IPS-18a (cell line): ENCODE measurements at regions not wholly inside any gene's neighbourhood (a gene's known extent, or its start where the extent isn't known, plus 50 kb on each side); places are given as distances from the start of the nearest gene placed in this dataset.

Experiments used
- H3K27ac ChIP-seq: one replicate; pipeline ENCODE4 v1.5.1; 2013; ENCODE audit warnings: low read length
- H3K27me3 ChIP-seq: one replicate; pipeline ENCODE4 v1.6.1; 2013; ENCODE audit warnings: mild to moderate bottlenecking, low read length; ENCODE audit not compliant: control insufficient read depth, insufficient read depth
- H3K36me3 ChIP-seq: one replicate; pipeline ENCODE4 v1.6.1; 2013; ENCODE audit warnings: low read depth, low read length; ENCODE audit not compliant: control insufficient read depth
- H3K4me1 ChIP-seq: one replicate; pipeline ENCODE4 v1.6.1; 2013; ENCODE audit warnings: low read depth, low read length; ENCODE audit not compliant: control insufficient read depth
- H3K4me3 ChIP-seq: one replicate; pipeline ENCODE4 v1.5.1; 2013; ENCODE audit warnings: low read length
- H3K9ac ChIP-seq: one replicate; pipeline ENCODE4 v1.6.1; 2013; ENCODE audit warnings: mild to moderate bottlenecking, low read length, moderate library complexity
- H3K9me3 ChIP-seq: one replicate; pipeline ENCODE4 v1.6.1; 2013; ENCODE audit warnings: low read depth, low read length; ENCODE audit not compliant: control insufficient read depth

DNA sequence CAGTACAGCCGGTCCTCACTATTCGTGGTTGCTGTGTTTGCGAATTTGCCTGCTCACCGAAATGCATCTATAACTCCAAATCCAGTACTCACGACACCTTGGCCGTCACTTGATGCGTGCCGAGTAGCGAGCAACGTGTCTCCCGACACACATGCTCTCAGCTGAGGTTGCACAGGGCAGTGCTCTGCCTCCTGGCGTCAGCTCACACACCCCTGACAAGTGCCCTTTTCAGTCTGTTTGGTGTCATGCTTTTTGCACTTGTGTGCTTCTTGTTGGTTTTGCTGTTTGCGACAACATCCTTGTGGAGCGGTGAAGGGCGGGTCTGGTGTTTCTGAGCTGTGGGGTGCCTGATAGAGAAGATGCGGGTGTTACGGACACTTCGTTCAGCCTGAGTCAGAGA lies 110.4 kb upstream of the RFLNA start:
- Histone ChIP-seq H3K27me3 (no peaks in the 10 kb centered on the region), H3K9me3 (no peaks in the 10 kb centered on the region), H3K4me3 (no peak overlapping the region), H3K27ac (no peak overlapping the region), H3K36me3 (no peaks in the 10 kb centered on the region), H3K4me1 (peaks cover 16% of the 10 kb centered on the region), H3K9ac (no peak overlapping the region)

DNA sequence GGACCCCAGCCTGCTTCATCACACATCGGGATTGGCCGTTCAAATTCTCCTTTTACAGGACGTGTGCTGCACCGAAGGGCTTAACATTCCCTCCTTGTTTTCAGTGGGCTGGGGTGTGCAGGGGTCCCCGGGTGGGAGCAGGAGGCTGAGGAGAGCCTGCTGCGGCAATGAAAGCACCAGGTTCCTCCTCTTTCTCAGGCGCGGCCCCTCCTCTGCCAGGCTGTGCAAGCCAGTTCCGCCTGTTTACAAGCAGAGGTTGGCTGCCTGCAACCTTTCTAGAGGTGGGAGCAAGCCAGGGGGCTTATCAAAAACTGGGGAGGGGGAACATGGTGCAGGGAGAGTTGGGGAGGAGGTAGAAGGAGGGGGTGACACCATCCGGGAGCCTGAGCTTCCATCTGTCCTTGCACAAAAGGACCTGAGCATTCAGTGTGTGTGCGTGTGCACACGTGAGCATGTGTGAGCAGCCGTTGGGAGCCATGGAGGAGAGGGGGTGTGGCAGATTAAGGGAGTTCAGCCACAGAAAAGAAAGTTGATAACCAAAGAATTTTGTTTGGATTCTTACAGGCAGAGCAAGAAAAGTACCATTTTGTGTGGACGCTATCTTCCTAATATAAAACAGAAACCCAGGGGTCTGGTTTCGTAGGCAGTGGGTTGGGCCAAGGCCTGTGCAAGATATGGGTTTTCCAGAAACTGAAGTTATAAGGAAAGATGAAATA lies 108.8 kb upstream of the RFLNA start:
- Histone ChIP-seq H3K36me3 (no peaks in the 10 kb centered on the region), H3K4me1 (peaks cover 16% of the 10 kb centered on the region), H3K27ac (no peak overlapping the region), H3K27me3 (no peaks in the 10 kb centered on the region), H3K4me3 (no peak overlapping the region), H3K9ac (no peak overlapping the region), H3K9me3 (no peaks in the 10 kb centered on the region)

DNA sequence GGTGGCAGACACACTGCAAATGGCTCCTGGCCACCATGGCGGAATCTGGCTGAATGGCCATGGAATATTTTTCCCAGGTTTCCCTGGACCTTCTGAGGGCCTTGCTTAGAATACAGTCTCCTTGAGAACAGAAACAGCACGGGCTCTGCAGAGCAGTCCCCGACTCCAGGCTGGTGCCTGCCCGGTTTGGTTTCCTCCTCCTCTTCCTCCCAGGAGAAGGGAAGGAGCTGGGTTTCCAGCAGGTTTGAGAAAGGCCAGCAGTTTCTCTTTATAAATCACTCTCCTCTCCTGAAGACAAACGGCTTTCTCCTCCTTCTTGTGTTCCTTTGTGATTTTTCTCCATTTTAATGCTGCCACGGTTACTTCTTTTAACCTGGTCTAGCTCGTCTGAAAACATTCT lies 106.8 kb upstream of the RFLNA start:
- Histone ChIP-seq H3K27me3 (no peaks in the 10 kb centered on the region), H3K9ac (no peak overlapping the region), H3K27ac (no peak overlapping the region), H3K36me3 (no peaks in the 10 kb centered on the region), H3K9me3 (no peaks in the 10 kb centered on the region), H3K4me1 (peaks cover 14% of the 10 kb centered on the region), H3K4me3 (no peak overlapping the region)

DNA sequence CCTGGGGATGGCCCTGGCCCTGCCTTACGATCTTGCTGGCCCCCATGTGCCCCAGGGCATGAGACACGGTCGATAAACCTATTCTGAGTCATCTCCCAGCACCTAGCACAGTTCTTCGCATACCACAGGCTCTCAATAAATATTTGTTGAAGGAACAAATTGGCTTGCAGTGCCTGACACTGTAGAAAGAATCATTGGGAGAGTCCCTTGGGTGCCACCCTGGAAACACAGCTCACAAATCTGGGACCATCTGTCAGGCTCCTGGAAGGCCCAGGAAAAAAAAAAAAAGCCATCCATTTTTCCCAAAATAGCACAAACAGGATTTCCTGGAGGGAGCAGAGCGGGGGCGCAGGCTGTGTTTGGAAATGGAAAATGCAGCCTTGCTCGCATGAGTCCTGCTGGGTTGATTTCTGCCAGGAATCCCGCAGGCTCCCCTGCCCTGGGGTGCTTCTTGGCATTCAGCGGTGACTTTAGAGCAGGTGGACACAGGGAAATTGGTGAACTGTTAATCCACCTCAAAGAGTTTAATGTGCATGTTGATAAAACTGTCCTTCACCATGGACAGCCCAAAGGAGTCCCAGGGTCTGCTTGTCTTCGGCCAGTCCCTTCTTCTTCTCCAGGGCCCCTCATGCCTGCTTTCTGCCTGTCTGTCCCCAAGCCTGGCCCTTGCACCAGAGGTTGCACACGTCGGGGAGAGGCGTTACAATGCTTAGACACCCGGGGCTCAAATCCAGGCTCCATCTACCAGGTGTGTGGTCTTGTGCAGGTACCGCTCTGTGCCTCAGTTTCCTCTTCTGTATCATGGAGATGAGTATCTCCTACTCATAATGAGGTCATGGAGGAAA lies 106.1 kb upstream of the RFLNA start:
- H3K27ac ChIP-seq, result no peak overlapping the region

DNA sequence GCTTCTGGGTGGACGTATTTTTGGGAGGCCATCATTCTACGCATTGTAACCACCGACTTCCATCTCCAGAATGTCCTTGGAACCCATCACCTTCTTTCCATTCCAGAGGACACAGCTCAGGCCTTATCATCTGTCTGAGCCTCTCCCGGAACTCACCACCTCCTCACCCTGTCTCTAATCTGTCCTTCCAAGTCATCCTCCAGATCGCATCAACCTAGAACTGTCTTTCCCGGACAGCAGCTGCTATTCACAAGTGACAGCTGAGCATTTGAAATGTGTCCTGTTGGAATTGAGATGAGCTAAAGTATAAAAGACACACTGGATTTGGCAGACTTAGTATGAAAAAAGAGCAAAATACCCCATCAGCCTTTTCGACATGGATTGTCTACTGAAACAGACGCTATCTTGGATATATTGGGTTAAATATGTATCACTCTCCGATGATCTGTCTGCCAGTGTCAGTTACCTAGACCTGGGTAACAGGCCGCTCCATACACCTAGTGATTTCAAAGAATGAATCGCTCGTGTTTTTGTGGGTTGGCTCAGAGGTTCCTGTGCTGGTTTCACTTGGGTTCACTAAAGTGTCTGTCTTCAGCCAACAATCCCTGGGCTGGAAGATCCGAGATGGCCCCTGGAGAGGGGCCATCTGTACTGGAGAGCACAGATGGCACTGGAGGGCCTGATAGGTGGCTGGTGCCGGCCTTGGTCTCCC lies 104.4 kb upstream of the RFLNA start:
- Histone ChIP-seq H3K9me3 (no peaks in the 10 kb centered on the region), H3K9ac (no peak overlapping the region), H3K4me1 (peaks cover 14% of the 10 kb centered on the region), H3K27me3 (no peaks in the 10 kb centered on the region), H3K4me3 (no peak overlapping the region), H3K27ac (no peak overlapping the region), H3K36me3 (no peaks in the 10 kb centered on the region)

More for the DNA sequence above, 106.1 kb upstream of the RFLNA start:
- H3K36me3 ChIP-seq, result no peaks in the 10 kb centered on the region
- peaks cover 14% of the 10 kb centered on the region for H3K4me1 ChIP-seq
- H3K9me3 ChIP-seq, result no peaks in the 10 kb centered on the region
- no peaks in the 10 kb centered on the region for H3K27me3 ChIP-seq
- no peak overlapping the region for H3K4me3 ChIP-seq
- no peak overlapping the region for H3K9ac ChIP-seq

DNA sequence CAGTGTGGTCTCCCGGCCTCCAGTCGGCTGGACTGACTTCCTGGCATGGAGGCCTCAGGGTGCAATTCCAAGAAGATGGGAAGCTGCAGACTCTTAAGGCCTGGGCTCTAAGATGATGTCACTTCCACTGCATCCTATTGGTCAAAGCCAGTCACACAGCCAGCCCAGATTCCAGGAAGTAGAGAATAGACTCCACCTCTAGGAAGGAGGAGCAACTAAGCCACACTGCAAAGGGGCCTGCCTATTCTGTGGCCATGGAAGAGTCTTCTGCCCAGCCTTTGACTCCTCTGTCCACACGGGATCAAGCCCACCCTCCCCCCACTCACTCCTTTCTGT lies 103.9 kb upstream of the RFLNA start:
- H3K9me3 ChIP-seq, result no peaks in the 10 kb centered on the region
- peaks cover 14% of the 10 kb centered on the region for H3K4me1 ChIP-seq
- H3K27ac ChIP-seq, result no peak overlapping the region
- H3K27me3 ChIP-seq, result no peaks in the 10 kb centered on the region
- H3K4me3 ChIP-seq, result no peak overlapping the region
- no peak overlapping the region for H3K9ac ChIP-seq
- no peaks in the 10 kb centered on the region for H3K36me3 ChIP-seq

DNA sequence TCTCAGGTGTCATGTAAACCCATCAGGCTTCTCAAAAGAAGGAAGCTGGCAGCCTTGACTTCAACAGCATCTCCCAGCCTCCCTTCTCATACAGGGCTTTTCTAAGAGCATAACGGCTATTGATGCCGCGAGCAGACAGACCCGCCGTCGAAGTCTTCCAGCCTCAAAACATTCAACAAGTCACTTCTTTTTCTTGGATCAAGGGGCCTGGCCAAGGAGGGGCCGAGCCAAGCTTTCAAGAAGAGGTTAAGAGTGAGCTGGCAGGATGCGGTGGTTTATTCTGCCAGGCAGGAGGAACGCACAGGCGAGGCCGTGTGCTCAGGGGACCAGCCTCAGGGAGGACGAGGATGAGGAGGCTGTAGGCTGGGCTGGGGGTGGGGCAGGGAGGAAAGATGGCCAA lies 102.9 kb upstream of the RFLNA start:
- Histone ChIP-seq H3K9ac (no peak overlapping the region), H3K9me3 (no peaks in the 10 kb centered on the region), H3K4me3 (no peak overlapping the region), H3K27ac (no peak overlapping the region), H3K27me3 (no peaks in the 10 kb centered on the region), H3K36me3 (no peaks in the 10 kb centered on the region), H3K4me1 (peaks cover 14% of the 10 kb centered on the region)

DNA sequence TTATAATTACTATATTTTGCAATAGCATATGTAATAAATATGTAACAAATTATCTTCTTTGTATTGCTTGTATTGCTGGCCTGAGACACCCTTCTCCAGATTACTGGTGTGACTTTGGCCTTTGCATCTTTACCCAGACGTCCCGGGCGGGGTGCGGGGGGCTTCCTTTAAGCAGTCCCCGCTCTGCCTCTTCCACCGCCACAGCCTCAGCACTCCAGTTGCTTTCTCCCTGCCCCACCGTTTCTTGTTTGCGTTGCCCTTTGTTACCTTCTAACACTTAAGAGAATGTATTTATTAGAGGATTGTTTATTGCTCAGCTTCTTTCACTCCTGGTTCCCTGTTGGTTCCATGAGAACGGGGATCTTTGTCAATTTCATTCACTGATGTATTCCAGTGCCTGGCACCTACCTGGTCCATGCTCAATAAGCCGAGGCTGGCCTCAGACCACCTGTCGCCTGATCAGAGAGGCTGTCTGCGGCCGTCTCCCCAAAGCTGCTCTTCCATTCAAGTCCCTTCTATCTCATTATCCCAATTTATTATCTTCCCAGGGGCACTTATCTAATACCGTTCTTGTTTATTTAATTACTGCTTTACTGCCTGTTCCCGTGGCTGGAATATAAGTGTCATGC lies 100.5 kb upstream of the RFLNA start:
- H3K4me3 ChIP-seq, result no peak overlapping the region
- H3K4me1 ChIP-seq, result no peaks in the 10 kb centered on the region
- H3K9me3 ChIP-seq, result no peaks in the 10 kb centered on the region
- H3K27me3 ChIP-seq, result no peaks in the 10 kb centered on the region
- no peak overlapping the region for H3K27ac ChIP-seq
- no peaks in the 10 kb centered on the region for H3K36me3 ChIP-seq
- H3K9ac ChIP-seq, result no peak overlapping the region

DNA sequence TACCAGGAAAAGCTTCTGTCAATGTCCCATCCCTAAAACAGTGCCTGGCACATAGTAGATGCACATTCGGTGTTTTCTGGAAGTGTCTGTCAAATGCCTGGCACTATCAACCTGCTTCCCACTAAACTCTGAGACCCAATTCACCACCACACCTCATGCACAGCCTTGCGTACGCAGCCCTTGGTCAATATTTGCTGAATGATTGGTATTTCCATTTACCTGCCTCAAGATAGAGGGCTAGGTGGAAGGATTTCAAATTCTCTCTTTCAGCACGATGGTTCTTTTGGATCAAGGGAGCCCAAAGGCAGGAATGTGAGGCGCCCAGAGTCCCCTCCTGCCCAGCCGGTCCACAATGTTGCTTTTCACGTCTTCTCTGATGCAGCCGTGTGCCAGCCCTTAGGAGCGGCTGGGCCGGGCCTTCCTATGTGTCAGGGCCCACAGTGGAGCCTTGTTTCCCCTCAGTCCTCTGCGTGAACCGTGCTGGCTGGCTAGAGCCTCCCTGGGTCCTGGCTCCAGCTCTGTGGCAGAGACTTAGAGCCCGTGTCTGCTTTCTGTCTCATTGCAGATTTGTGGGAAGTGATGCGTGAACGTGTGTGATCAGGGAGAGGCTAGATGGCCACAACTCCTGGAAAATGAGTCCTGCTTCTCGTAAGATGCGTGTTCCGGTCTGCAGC lies 99.9 kb upstream of the RFLNA start:
- Histone ChIP-seq H3K27me3 (no peaks in the 10 kb centered on the region), H3K27ac (no peak overlapping the region), H3K4me1 (no peaks in the 10 kb centered on the region), H3K36me3 (no peaks in the 10 kb centered on the region), H3K9me3 (no peaks in the 10 kb centered on the region), H3K4me3 (no peak overlapping the region), H3K9ac (no peak overlapping the region)

DNA sequence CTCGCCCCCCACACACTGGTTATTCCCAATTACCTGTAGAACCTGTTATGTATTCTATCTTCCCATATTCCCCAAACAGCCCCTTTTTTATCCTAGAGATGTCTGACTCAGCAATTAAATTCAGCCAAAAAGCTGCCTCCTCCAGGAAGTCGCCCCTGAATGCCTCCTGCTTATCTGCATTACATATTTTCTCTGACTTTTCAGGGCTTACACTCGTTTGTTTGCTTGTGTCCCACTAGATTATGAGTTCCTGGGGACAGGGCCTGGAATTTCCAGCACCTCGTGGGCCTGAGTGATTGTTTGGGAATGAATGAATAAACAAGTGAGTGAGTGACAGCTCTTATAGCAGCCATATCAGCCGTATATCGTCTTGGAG lies 99.3 kb upstream of the RFLNA start:
- H3K27me3 ChIP-seq, result no peaks in the 10 kb centered on the region
- no peak overlapping the region for H3K27ac ChIP-seq
- H3K9me3 ChIP-seq, result no peaks in the 10 kb centered on the region
- H3K9ac ChIP-seq, result no peak overlapping the region
- H3K36me3 ChIP-seq, result no peaks in the 10 kb centered on the region
- no peaks in the 10 kb centered on the region for H3K4me1 ChIP-seq
- no peak overlapping the region for H3K4me3 ChIP-seq

DNA sequence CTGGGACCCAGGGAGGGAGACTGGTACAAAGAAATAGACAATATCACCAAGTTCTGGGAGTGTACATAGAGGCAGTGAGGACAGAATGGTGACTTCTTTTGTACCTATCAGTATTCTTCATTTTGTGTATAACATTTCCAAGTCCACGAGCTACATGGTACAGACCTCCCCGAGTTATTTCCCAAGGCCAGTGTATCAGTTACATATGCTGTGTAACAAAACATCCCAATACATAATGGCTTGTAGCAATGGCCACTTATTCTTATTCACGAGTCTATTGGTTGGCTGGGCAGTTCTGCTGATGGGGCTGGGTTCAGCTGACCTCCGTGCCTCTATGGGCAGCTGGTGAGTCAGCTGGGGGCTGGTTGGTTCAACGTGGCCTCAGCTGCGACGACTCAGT lies 98.7 kb upstream of the RFLNA start:
- Histone ChIP-seq H3K27me3 (no peaks in the 10 kb centered on the region), H3K36me3 (no peaks in the 10 kb centered on the region), H3K9me3 (no peaks in the 10 kb centered on the region), H3K4me1 (no peaks in the 10 kb centered on the region), H3K9ac (no peak overlapping the region), H3K4me3 (no peak overlapping the region), H3K27ac (no peak overlapping the region)
